HFF-Myc (cell line): ENCODE measurements at regions not wholly inside any gene's neighbourhood (a gene's known extent, or its start where the extent isn't known, plus 50 kb on each side); places are given as distances from the start of the nearest gene placed in this dataset.

Experiments used
- DNase-seq: peaks from one replicate; pipeline ENCODE4 v3.0.0-alpha.2; 2011; ENCODE audit warnings: low read depth; ENCODE audit errors: extremely low read depth
- H3K4me3 ChIP-seq: replicated peaks from 2 replicates; pipeline ENCODE4 v1.5.1; 2011; ENCODE audit warnings: low read depth, mild to moderate bottlenecking, control low read depth, low read length
- TF ChIP-seq, protein P1 (sequence below): IDR thresholded peaks from 2 replicates; pipeline ENCODE4 v1.5.1; 2012; ENCODE audit warnings: mild to moderate bottlenecking, low read depth, low read length, control low read depth; ENCODE audit errors: missing control alignments

DNA sequence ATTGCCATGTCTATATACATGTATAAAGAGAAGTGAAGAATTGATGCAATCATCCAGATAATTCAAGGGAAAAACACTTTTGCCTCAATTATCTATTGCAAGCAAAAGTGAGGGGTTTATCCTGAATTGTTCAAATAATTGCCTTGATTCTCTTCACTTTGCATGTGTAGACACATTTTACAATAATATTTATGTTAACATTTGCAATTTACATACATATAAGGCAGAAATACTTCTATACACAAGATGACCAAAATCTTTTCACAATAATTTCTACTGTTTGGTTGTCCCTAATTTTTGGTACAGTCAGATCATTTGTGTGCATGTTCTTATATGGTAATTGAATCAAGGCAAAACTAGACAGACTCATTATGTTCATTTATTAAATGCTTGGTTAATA is 285.3 kb upstream of the TMEM161B start:
- TF ChIP-seq, protein P1, sequence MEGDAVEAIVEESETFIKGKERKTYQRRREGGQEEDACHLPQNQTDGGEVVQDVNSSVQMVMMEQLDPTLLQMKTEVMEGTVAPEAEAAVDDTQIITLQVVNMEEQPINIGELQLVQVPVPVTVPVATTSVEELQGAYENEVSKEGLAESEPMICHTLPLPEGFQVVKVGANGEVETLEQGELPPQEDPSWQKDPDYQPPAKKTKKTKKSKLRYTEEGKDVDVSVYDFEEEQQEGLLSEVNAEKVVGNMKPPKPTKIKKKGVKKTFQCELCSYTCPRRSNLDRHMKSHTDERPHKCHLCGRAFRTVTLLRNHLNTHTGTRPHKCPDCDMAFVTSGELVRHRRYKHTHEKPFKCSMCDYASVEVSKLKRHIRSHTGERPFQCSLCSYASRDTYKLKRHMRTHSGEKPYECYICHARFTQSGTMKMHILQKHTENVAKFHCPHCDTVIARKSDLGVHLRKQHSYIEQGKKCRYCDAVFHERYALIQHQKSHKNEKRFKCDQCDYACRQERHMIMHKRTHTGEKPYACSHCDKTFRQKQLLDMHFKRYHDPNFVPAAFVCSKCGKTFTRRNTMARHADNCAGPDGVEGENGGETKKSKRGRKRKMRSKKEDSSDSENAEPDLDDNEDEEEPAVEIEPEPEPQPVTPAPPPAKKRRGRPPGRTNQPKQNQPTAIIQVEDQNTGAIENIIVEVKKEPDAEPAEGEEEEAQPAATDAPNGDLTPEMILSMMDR: no peak
- no peak for DNase-seq
- no peak overlapping the region for H3K4me3 ChIP-seq

DNA sequence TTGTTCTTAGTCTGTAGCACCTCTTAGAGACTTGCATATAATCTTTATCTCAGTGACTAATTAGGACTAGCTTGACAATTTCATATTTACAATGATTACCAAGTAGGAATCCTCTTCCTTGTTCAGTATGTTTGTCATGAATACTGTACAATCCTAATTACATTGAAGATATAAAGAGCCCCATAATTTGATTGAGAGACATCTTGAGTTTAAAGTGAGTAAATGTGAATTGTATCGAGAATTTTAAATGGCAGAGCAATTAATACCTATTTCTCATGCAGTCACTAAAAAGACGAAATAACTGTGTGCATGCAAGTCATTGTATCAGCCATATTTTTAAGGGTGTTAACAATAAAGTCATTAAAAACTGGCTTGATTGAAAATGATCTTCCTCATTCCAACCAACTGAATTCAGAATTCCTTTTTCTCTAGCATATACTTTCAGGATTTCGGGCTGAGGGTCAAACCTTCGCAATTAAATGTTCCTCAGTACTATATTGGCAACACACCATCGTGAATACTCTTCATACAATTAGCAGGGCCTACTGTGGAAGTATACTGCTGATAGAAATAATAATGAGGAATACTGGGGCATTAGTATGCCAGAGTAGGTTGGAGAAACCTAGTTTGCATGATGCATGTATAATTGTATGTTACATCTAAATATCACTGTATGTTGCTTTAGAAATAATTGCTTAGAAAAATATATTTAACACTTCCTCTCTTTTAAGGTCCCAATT is 284.7 kb upstream of the TMEM161B start:
- no peak for DNase-seq
- H3K4me3 ChIP-seq: no peak overlapping the region
- TF ChIP-seq, protein P1: no peak

DNA sequence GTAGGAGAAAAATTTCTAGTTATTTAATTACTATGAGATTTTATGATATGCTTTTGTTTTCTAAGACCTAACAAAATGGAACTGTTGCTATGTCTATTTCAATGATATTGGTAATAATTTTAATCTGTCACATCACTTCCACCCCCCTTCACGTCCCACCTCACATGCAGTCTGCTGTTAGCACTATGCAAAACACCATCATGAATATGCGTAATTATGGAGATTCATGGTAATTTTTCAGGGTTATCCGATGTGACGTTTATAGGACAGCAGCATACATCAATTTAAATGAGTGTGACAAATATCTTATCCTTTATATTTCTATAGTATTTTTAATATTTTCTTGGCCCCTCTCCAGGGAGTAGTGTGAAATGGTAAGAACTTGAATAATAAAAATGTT is 283.8 kb upstream of the TMEM161B start:
- DNase-seq: no peak
- TF ChIP-seq, protein P1: no peak
- H3K4me3 ChIP-seq: no peak overlapping the region

- H3K4me3 ChIP-seq: no peak overlapping the region
- TF ChIP-seq, protein P1: no peak
- DNase-seq: no peak
Observed at GRCh38 chr5:88551724-88552345, 283.2 kb upstream of the TMEM161B start.

DNA sequence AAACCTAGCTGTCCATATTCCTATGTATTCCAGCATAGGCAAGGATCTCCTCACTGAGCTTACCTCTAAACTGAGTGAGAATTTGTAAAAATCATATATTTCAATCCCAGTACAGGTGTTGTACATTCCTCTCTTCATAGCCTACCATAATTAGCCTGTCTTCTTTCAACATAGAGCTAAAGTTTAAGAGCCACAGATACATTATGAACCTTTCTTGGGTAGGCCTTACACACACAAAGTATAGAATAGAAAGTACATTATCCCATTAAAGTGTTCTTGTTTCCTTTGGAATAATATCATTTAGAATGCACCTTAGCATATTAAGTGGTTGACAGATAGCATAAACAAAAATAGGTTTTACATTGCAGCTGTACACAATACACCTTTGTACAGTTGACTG is 282.1 kb upstream of the TMEM161B start:
- TF ChIP-seq, protein P1: no peak
- no peak overlapping the region for H3K4me3 ChIP-seq
- no peak for DNase-seq

- TF ChIP-seq, protein P1: no peak
Observed at GRCh38 chr5:88548136-88548805, 279.6 kb upstream of the TMEM161B start.

More at GRCh38 chr5:88548136-88548805, 279.6 kb upstream of the TMEM161B start:
- no peak for DNase-seq
- H3K4me3 ChIP-seq: no peak overlapping the region
